Fibroblast of skin of left quadriceps (primary cell): ENCODE measurements at regions not wholly inside any gene's neighbourhood (a gene's known extent, or its start where the extent isn't known, plus 50 kb on each side); places are given as distances from the start of the nearest gene placed in this dataset.
"Not testable (repeated sequence)": the region's sequence is repeated elsewhere in the genome, so short reads cannot be mapped to it uniquely, and the experiment has no call there.

Experiments
- DNase-seq, 2 experiments: peaks; one replicate each; pipeline ENCODE4 v3.0.0-alpha.2; 2013; ENCODE audit warnings: low read depth in 2 of 2

DNA sequence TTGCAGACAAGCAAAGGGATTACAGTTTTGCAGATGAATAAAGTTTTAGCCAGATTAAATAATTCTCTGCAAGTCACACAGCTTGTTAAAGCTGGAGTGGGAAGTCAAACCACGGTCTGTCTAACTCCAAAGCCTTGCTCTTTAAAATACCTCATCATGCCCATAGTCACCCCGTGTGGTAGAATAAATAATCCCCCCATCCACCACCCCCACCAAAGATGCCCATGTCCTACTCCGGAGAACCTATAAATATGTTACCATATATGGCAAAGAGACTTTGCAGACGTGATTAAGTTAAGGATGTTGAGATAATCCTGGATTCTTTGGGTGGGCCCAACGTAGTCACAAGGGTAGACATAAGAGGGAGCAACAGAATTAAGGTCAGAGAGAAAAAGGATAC is 118.7 kb downstream of the BEND2 start:
- DNase-seq, result no peak

DNA sequence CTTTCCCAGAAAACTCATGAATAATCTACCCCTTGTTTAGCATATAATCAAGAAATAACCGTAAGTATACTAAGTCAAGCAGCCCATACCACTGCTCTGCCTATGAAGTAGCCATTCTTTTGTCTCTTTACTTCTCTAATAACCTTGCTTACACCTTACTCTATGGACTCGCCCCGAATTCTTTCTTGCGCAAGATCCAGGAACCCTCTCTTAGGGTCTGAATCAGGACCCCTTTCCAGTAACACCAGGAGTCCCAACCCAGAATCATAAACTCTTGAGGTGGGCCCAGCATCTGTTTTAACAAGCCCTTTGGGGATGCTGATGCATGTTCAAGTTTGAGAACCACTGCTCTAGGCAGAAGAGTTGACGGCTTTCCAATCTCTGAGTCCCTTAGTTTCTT is 119.6 kb downstream of the BEND2 start:
- no peak for DNase-seq

DNA sequence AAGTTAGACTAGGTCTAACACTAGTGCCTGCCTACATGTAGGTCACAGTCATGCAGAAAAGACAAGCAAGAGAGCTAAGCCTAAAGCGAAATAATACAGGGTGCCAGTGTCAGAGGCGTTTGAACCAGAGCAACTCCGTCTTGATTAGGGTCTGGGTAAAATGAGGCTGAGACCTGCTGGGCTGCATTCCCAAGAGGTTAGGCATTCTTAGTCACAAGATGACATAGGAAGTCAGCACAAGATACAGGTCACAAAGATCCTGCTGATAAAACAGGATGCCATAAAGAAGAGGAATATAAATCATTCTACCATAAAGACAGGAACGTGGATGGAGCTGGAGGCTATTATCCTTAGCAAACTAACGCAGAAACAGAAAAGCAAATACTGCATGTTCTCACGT is 120.9 kb downstream of the BEND2 start:
- no peak for DNase-seq

DNA sequence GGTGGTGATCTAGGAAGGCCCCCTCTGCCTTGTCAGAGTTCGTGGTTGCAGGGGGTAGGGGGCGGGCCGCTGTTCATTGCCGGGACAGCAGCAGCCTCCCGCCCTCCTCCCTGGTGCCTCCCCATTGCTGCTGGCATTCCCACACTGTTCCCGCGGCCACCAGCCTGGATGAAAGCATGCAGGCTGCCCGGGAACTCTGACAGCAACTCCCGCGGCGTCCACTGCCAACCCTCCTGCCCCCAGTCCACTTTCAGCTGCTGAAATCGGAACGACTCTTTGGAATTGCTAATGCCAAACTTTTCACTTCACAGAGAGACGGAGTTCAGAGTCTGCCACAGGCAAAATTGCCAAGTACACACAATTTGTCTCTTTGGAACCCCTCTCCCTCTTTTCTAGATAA is 121.9 kb downstream of the BEND2 start:
- DNase-seq, result no peak

DNA sequence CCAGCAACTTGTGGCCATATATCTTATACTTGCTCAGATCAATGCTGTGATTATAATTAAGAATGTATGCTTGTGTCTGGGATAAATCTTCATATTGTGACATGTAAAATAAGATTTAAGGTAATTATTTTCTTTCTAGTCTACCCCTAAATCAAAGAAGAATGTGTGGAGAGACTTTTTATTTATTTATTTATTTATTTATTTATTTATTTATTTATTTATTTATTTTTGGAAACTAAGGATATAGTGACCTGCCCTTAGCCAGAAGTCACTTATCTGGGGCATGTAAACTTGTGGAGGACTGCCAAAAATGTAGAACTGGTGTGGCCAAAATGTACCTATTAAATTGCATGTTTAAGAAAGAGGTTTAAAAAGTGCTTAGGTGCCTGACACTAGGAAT is 144.3 kb downstream of the BEND2 start:
- DNase-seq, result no peak

DNA sequence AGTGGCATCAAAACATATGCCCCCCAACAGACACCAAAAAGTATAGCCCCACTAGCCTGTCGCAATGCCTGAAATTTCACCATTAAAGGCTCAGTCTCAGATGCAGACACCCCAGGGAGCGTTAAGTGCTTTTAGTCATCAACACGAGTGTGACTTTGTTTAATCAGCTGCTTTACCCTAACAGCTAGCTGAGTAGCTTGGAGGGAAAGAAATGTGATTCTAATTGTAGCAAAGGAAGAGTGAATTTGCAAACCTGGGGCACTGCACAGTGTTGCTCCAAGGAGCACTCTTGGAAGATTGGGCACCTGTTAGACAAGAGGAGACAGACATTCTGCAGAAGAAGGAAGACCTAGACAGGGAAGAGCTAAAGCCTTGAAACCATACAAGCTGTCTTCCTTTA is 145.1 kb downstream of the BEND2 start:
- no peak for DNase-seq

DNA sequence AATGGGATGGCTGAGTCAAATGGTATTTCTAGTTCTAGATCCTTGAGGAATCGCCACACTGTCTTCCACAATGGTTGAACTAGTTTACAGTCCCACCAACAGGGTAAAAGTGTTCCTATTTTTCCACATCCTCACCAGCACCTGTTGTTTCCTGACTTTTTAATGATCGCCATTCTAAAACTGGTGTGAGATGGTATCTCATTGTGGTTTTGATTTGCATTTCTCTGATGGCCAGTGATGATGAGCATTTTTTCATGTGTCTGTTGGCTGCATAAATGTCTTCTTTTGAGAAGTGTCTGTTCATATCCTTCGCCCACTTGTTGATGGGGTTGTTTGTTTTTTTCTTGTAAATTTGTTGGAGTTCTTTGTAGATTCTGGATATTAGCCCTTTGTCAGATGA is 152.6 kb downstream of the BEND2 start:
- not testable (repeated sequence) for DNase-seq

DNA sequence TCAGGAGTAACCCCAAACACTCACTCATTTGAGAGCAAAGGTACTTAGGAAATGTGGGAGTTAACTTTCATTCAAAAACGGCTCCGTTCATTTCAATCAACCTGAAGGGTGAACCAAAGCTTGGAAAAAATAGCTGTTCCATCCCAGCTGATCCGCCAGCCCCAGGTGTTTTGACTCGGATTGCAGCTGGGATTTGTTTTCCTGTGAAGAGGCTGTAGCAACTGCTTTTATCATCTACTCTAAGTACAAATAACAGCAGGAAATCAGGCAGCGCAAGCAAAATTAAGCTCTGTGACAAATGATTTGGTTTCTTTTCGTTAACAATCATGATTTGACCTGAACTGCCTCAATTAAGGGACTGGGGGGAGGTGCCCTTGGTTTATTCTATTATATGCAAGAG is 154.7 kb downstream of the BEND2 start:
- no peak for DNase-seq

DNA sequence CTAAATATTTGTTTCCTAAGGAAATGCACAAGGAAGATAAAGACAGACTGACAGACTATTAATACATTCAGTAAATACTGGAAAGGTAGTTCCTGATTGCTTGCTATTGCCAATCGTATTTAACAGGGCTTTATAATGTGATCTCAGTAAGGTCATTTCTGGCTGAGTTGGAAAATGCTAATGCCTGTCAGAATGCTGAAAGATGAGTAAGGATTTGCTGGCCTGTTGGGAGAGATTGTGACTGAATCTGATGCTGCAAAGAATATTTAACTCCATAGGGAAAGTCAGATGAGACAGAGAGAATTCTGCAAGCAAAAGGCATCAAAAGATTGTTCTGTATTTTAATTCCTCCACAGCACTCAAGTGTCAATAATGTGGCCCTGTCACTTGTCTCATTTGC is 169.0 kb downstream of the BEND2 start:
- DNase-seq, result no peak

DNA sequence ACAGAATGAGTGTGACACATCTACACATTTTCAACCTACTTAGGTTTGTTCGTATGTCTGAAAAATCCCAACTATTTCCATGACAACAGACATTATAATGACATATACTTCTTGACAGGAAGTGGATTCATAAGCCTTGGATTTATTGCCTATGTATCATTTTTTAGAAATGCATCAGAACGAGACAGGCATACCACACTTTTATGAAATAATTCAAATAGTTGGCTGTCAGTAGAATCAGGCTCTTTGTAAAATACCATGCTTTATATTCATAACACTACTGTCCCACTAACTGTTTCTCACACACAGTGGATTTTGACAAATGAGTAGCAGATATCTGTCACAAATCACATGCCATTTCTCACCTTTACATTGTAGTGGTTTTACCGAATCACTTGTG is 173.2 kb downstream of the BEND2 start:
- DNase-seq, result peak in 1 of 2 experiments; percentile 26

DNA sequence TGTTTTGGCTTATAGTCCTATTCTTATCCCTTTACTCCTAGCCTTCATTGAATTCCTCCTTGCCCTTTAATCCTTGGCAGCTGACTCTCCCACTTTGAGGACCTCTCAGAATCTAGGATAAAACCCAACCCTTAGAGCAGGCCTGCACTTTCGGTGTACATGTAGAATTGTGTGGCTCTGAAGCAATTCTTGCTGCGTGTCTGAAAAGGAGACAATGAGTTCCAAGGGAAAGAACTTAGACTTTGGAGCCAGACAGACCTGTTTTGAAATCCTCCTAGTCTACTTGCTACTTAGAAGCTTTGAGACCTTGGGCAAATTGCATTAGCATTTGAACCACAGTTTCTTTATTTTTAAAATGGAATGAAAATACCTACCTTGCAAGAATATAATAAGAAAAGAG is 175.2 kb downstream of the BEND2 start:
- no peak for DNase-seq

DNA sequence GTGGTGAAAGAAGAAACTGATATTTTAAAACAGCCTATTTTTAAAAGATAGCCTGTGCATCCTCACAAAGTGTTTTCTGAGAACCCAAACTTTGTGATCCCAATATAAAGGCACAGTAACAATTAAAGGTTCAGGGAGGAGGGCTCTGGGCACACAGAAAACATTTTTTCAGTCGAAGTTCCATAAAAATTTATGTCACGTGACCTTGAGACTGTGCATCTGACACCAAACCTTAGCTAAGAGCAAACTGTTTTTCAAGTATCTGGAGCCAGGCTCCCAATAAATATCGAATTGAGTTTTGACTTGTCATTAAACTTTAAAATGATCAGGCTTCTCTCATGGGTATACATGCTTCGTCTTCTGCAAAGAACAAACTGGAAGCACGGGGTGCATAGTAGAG is 177.9 kb downstream of the BEND2 start:
- no peak for DNase-seq

DNA sequence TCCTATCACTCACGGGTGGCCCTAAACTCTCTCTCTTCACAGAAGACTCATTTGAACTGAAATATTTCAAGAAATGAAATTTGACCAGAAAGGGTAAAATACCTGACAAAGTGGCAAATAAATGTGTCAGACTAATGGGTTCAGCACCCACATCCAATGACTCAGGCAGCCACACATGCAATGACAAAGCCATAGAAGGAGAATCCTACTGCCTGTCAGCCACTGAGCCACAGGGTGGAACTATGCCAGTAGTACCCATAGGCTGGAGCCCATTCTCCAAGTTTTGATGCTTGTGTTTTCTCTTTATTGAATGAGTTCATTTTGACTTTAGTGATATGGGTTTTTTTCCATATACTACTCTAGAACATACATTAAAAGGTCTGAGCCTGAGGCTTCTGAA is 179.0 kb downstream of the BEND2 start:
- DNase-seq, result no peak

DNA sequence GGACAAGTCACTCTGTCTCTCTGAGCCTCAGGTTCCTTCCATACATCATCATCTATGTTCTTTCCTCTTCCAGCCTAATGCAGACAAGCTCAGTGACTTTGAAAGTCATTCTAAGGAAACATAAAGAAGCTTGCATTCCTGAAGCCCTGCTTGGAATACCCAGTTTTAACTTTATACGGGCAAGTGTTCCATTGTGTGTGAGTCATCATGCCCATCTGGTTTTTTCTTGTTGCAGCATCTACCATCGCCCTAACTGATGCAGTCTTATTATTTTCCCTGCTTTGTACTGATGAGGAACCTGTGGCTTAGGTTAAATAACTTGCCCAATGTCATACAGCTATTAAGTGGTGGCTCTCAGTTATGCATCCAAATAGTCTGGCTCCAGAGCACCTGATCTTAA is 177.9 kb upstream of the RAI2 start:
- DNase-seq, result no peak

DNA sequence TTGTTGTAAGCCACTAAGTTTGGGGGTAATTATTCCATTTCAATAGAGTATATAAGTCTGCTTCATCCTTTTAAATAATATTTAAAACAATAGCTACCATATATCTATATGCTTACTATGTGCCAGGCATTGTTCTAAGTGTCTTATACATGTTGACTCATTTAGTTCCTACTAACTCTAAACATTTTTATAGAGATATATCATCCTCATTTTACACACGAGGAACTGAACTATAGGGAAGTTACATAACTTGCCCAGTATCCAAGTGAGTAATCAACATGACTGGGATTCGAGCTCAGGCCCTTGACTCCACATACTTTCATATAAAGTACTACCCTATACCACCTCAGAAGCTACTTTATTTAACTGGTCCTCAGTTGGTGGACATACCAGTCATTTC is 175.3 kb upstream of the RAI2 start:
- DNase-seq, result no peak

DNA sequence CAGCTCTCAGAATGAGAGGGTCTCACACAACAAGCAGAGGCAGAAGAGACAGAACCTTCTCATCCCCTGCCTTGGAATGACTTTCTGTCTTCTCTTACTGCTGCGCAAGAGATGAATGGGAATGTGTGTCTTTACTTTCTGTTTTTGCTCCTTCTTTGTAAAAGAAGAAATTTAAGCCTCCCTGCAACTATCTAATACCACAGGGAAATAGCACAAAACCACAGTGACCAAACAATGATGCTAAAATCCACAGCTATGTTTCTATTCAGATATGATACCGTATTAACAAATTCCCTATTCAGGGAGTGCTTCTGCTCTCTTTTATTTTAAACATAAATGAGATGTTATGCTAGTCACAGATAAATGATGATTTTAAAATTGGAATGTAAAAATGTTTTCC is 173.8 kb upstream of the RAI2 start:
- DNase-seq, result no peak

DNA sequence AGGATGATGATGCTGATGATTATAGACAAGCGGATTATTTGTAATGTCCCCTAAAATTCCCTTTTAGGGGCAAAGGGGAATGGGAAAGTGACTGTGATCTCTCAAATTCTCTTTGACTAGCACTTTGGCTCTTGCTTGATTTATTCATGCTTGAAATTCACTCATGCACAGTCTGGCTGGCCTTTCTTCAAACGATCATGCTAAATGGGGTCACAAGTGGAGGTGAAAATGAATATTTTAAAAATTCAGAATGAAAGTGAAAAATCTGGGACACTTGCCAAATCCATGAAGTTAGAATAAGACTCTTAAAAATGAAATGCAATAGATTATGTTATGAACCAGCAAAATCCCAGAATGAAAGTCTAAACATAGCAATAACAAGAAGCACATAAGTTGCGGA is 173.4 kb upstream of the RAI2 start:
- no peak for DNase-seq

DNA sequence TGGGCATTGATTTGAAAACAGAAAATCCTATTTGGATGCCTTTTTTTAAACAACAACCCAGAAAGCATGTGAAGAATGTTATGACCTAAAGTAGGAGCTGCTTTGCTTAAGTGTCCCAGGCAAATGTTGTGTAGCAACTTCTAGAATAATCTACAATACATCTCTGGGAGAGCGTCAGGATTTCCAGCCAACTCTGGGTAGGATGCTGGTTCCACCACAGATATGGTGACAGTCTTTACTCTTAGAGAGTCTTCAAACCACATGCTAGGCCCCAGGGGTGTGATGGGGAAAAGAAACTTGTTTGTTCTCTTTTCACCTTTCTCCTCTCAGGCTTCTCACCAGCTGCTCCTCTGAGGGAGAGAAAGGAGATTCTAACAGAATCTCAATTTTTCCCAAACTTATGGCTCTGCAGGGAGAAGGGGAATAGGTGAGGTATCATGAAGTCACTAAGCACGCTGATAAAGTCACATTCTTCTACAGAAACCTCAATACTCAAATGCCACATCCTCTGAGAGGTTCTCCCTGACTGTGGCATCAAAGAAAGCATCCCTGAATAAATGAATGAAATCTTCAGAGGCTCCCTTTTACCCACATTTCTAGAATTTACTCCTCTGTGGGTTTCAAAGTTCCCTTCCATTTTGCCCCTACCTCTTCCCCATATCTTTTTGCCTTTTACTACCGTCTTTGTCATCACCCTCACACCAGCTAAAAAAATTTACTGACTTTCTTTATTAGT is 171.6 kb upstream of the RAI2 start:
- DNase-seq, result no peak

DNA sequence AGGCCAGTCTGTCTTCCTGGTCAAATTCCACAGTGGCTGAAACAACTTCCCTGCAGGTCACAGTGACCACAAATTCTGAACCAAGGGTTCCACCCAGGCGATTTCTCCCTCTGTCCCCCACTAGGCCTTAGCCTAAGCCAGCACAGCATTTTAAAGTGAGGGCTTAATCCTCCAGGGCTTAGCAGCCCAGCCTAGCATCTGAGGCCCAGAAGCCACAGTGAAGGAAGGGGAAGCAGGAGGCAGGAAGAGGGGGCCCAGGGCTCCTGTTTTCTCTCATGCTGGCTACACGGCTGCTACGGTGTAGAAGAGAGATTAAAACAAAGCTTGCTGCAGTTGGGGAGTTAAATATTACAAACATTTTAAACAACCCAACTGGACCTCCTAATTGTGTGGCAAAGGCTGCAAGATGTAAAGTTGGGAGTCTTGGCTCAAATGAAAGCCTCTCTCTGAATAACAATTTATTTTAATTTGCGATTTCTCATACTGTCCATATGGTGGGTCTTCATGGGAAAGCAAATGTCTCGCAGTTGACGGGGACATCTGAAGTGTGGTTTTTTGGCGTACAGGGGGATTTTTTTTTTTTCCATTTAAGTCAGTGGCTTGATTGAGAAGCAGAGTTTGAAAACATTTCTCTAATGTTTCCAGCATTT is 170.8 kb upstream of the RAI2 start:
- no peak for DNase-seq

DNA sequence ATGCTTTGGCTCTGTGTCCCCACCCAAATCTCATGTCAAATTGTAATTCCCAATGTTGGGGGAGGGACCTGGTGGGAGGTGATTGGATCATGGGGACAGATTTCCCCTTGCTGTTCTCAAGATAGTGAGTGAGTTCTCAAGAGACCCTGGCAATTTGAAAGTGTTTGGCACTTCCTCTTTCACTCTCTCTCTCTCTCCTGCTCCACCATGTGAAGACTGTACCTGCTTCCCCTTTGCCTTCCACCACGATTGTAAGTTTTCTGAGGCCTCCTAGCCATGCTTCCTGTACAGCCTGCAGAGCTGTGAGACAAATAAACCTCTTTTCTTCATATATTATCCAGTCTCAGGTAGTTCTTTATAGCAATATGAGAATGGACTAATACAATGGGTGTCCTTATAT is 169.6 kb upstream of the RAI2 start:
- DNase-seq, result not testable (repeated sequence)

DNA sequence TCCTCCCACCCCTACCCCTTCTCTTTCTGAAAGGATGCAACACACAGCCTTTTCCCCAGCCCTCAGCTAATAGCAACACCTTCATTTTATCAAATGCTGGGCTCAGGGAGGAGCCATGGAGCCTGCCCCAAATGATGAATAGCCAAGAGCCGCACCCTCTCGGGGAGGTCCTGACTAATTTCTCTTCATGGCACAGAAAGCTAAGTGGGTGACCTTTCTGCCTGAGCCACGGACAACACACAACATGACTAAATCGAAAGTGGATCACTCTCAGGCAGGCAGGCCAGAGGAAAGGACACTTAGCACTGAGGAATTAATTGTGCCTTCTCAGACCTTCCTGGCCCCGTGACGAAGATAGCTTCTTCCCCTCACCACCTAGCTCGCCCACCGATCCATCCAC is 165.1 kb upstream of the RAI2 start:
- no peak for DNase-seq

DNA sequence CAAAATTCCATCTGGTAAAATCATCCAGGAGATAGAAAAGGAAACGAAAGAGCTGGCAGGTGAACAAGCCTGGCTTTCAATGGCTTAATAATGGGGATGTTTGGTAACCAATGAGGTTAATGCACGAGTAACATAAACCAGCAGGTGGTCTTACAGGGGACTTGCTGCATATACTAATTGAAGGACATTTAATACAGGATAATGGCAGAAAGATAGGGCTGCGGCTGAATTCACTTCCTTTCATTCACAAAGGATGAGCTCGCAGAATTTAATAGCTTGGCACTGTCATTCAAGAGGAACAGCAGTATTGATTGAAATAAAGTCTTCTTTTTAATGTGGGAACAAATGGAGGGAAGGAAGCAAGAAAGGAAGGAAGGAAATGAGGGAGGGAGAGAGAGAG is 156.3 kb upstream of the RAI2 start:
- DNase-seq, result no peak

DNA sequence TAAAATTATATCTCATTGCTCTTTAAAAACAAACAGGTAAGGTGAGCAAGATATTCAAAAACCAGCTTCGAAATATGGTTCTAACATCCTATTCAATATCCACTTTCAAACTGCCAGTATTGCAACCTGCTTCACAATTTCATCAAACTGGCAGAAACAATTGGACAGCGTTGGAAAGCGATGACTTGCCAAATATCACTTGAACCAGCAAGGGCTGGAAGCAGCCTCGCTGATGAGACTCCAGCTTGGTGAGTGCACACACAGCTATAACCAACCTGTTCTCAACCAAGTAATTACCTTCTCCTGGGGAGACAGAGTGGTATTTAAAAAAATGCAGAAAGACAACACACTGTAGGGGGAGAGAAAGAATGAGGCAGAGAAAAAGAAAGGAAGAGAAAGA is 155.8 kb upstream of the RAI2 start:
- no peak for DNase-seq

DNA sequence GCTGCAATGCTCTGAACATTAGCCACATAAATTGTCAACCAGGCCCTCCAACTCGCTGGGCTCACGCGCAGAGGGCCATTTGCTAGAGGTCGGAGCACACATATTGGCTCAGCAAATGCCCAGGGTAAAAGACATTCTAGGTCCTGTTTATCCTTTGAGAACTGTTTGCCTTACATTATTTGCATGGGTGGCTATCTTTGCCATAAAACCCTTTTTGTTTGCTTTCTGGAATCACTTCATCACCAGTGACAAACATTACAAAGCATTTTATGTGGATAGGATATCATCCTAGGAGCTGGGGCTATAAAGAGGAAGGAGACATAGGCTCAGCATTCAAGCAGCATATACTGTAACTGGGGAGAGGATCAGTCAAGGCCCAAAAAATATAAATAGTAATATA is 149.2 kb upstream of the RAI2 start:
- no peak for DNase-seq
